NT2/D1 (cell line): ENCODE measurements at regions not wholly inside any gene's neighbourhood (a gene's known extent, or its start where the extent isn't known, plus 50 kb on each side); places are given as distances from the start of the nearest gene placed in this dataset.

Experiments
- DNase-seq: peaks from one replicate; pipeline ENCODE4 v3.0.0-alpha.2; 2011; ENCODE audit warnings: low read depth, low spot score
- H3K27me3 ChIP-seq: 2 replicates; pipeline ENCODE4 v1.6.0; 2011; ENCODE audit warnings: mild to moderate bottlenecking; ENCODE audit not compliant: insufficient read length, insufficient read depth
- H3K36me3 ChIP-seq: 2 replicates; pipeline ENCODE4 v1.6.1; 2011; ENCODE audit warnings: mild to moderate bottlenecking, low read length, mixed read lengths; ENCODE audit not compliant: insufficient read depth, insufficient read length
- H3K4me1 ChIP-seq: 2 replicates; pipeline ENCODE4 v1.5.1; 2011; ENCODE audit not compliant: insufficient read depth, insufficient read length
- H3K4me3 ChIP-seq: 2 replicates; pipeline ENCODE4 v1.5.1; 2011; ENCODE audit warnings: low read depth; ENCODE audit not compliant: insufficient read length
- H3K9ac ChIP-seq: 2 replicates; pipeline ENCODE4 v1.6.0; 2011; ENCODE audit warnings: low read depth; ENCODE audit not compliant: insufficient read length
- H3K9me3 ChIP-seq: 2 replicates; pipeline ENCODE4 v1.5.1; 2011; ENCODE audit warnings: mild to moderate bottlenecking, low read length; ENCODE audit not compliant: insufficient read depth
- SUZ12 ChIP-seq: IDR thresholded peaks from 2 replicates; pipeline ENCODE4 v1.6.1; 2011; ENCODE audit not compliant: insufficient read length, insufficient read depth; ENCODE audit errors: extremely low read depth
- YY1 ChIP-seq: IDR thresholded peaks from 2 replicates; pipeline ENCODE4 v1.6.1; 2011; ENCODE audit not compliant: insufficient read length, insufficient read depth
- ZNF274 ChIP-seq: IDR thresholded peaks from 2 replicates; pipeline ENCODE4 v1.6.1; 2011; ENCODE audit warnings: mild to moderate bottlenecking, low read depth, low read length

GRCh38 chr2:122261911-122262310 lies 506.5 kb downstream of the TSN start:
- H3K27me3 ChIP-seq: no peaks in the 10 kb centered on the region
- no peak overlapping the region for H3K4me3 ChIP-seq
- no peak for DNase-seq
- H3K9ac ChIP-seq: no peak overlapping the region
- no peaks in the 10 kb centered on the region for H3K36me3 ChIP-seq
- no peak for TF ChIP-seq SUZ12
- no peak for TF ChIP-seq ZNF274
- no peak for TF ChIP-seq YY1
- H3K4me1 ChIP-seq: no peaks in the 10 kb centered on the region
- H3K9me3 ChIP-seq: no peaks in the 10 kb centered on the region

- Histone ChIP-seq H3K4me3 (no peak overlapping the region), H3K4me1 (no peaks in the 10 kb centered on the region), H3K9ac (no peak overlapping the region), H3K9me3 (no peaks in the 10 kb centered on the region), H3K36me3 (no peaks in the 10 kb centered on the region), H3K27me3 (no peaks in the 10 kb centered on the region)
- DNase-seq: no peak
- TF ChIP-seq ZNF274 (no peak), SUZ12 (no peak), YY1 (no peak)
These were observed 508.3 kb downstream of the TSN start for GRCh38 chr2:122263746-122264145.

- Histone ChIP-seq H3K9me3 (no peaks in the 10 kb centered on the region), H3K27me3 (no peaks in the 10 kb centered on the region), H3K4me1 (no peaks in the 10 kb centered on the region), H3K4me3 (no peak overlapping the region), H3K36me3 (no peaks in the 10 kb centered on the region), H3K9ac (no peak overlapping the region)
- no peak for DNase-seq
- TF ChIP-seq ZNF274 (no peak), YY1 (no peak), SUZ12 (no peak)
These were observed 511.2 kb downstream of the TSN start for GRCh38 chr2:122266636-122267035.

- no peak for DNase-seq
- TF ChIP-seq SUZ12 (no peak), YY1 (no peak), ZNF274 (no peak)
- Histone ChIP-seq H3K36me3 (no peaks in the 10 kb centered on the region), H3K27me3 (no peaks in the 10 kb centered on the region), H3K9me3 (no peaks in the 10 kb centered on the region), H3K9ac (no peak overlapping the region), H3K4me3 (no peak overlapping the region), H3K4me1 (no peaks in the 10 kb centered on the region)
These were observed 512.5 kb downstream of the TSN start for GRCh38 chr2:122267947-122268346.

- no peaks in the 10 kb centered on the region for H3K27me3 ChIP-seq
- no peak overlapping the region for H3K9ac ChIP-seq
- peaks cover 7% of the 10 kb centered on the region; the same call in 1 of the 2 replicates for H3K9me3 ChIP-seq
- DNase-seq: no peak
- no peak overlapping the region for H3K4me3 ChIP-seq
- no peaks in the 10 kb centered on the region for H3K4me1 ChIP-seq
- no peaks in the 10 kb centered on the region for H3K36me3 ChIP-seq
- TF ChIP-seq ZNF274 (no peak), SUZ12 (no peak), YY1 (no peak)
These were observed 518.5 kb downstream of the TSN start for GRCh38 chr2:122273785-122274419.

- Histone ChIP-seq H3K4me1 (no peaks in the 10 kb centered on the region), H3K9ac (no peak overlapping the region), H3K4me3 (no peak overlapping the region), H3K27me3 (no peaks in the 10 kb centered on the region), H3K9me3 (peaks cover 7% of the 10 kb centered on the region; the same call in 1 of the 2 replicates), H3K36me3 (no peaks in the 10 kb centered on the region)
- TF ChIP-seq YY1: no peak
- no peak for DNase-seq
These were observed 522.5 kb downstream of the TSN start for GRCh38 chr2:122277956-122278355.

- H3K27me3 ChIP-seq: no peaks in the 10 kb centered on the region
- peak; percentile 18 for DNase-seq
These were observed 545.3 kb downstream of the TSN start for GRCh38 chr2:122300758-122301157.

More at GRCh38 chr2:122300758-122301157, 545.3 kb downstream of the TSN start:
- H3K4me1 ChIP-seq: no peaks in the 10 kb centered on the region
- no peaks in the 10 kb centered on the region for H3K36me3 ChIP-seq
- no peak for TF ChIP-seq ZNF274
- H3K4me3 ChIP-seq: no peak overlapping the region
- H3K9ac ChIP-seq: no peak overlapping the region
- peaks cover 38% of the 10 kb centered on the region for H3K9me3 ChIP-seq
